Activated CD4-positive, alpha-beta T cell treated with anti-CD3 and anti-CD28 coated beads, Interleukin-2, amount 50 U/mL, for 16 hours (primary cell): ENCODE measurements at regions not wholly inside any gene's neighbourhood (a gene's known extent, or its start where the extent isn't known, plus 50 kb on each side); places are given as distances from the start of the nearest gene placed in this dataset.
"Not testable (repeated sequence)": the region's sequence is repeated elsewhere in the genome, so short reads cannot be mapped to it uniquely, and the experiment has no call there.

ENCODE experiments used
- DNase-seq: peaks from one replicate; pipeline ENCODE4 v3.0.0-alpha.2; 2020

GRCh38 chr13:74771964-74772363, 637.8 kb upstream of the KLF12 start:
- DNase-seq, result no peak

DNA sequence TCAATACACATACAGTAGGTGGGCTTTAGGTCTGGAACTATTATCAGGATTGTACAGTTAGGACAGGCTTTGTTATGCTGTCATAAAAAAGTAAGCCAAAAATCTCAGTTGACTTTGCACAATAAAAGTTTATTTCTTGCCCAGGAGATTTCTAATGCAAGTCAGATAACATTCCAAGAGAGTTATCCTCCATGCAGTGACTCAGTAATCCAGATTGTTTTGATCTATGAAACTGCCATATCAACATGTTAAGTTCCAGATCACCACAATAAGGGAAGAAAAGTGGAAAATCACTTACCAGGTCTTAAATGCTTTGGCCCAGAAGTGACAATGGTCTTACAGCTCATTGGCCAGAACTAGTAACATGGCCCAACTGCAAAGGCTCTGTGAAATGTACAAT, 636.2 kb upstream of the KLF12 start:
- DNase-seq, result no peak

DNA sequence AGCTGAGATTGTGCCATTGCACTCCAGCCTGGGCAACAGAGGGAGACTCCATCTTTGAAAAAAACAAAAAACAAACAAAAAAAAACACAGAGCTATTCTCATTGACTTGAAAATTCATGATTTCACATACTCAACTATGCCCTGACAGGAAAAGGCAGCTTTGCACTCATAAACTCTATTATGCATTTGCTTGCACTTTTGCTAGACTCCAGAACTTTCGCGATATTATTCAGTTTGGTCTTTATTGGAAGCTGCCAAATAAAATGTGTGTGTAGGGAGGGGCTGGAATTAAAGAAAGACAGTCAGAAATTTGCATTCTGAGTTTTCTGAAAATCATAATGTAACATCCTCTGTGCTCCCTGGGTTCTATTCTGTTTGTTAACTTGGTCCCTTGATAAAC, 635.1 kb upstream of the KLF12 start:
- no peak for DNase-seq

DNA sequence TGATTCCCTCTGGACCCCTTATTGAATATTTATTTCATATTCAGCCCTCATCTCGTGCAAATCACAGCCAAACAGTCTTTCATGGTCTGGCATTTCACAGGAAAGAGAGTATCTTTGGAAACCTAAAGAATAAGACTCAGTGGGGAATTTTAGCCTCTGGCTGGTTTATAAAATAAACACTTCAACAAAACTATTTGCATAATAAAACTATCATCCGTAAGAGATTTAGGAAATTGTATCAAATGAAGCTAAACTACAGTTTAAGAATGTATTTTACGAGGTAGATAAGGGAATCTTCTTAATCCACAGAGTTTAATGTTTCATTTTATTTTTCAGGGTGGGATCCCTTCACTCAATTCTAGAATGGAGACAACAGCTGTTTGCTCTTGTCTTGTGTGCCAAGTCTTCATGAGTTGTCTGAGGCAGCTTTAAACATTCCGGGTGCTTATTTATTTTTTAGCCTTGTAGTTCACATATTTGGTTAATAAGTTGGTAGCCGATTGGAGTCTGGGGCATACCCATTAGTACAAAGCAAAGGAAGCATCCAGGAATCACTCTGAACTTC, 634.4 kb upstream of the KLF12 start:
- DNase-seq, result no peak

GRCh38 chr13:74767050-74767449, 632.8 kb upstream of the KLF12 start:
- no peak for DNase-seq

- DNase-seq, result no peak
Measured at GRCh38 chr13:74765955-74766354, 631.8 kb upstream of the KLF12 start.

GRCh38 chr13:74761801-74762757, 627.9 kb upstream of the KLF12 start:
- DNase-seq, result no peak

- DNase-seq, result no peak
Measured at GRCh38 chr13:74758188-74758587, 624.0 kb upstream of the KLF12 start.

DNA sequence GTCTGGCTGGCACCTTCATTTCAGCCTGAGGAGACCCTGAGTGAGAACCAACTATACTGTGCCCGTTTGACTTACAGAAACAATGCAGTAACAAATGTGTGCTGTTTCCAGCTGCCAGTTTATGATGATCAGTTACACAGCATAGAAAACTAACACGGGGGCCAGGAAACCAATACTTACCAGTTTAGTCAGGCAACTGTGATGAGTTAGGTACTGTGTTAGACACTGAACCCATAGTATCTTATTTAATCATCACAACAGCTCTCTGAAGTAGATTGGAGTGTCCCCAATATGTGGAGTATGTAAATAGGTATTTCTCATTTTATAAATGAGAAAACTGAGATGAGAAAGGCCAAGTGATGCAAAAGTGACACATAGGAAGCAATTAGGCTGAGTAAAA, 620.9 kb upstream of the KLF12 start:
- DNase-seq, result peak; percentile 3

- no peak for DNase-seq
Measured at GRCh38 chr13:74751739-74752138, 617.5 kb upstream of the KLF12 start.

- DNase-seq, result no peak
Measured at GRCh38 chr13:74747186-74747955, 613.2 kb upstream of the KLF12 start.

- no peak for DNase-seq
Measured at GRCh38 chr13:74743992-74744391, 609.8 kb upstream of the KLF12 start.

- DNase-seq, result no peak
Measured at GRCh38 chr13:74741732-74742131, 607.5 kb upstream of the KLF12 start.

DNA sequence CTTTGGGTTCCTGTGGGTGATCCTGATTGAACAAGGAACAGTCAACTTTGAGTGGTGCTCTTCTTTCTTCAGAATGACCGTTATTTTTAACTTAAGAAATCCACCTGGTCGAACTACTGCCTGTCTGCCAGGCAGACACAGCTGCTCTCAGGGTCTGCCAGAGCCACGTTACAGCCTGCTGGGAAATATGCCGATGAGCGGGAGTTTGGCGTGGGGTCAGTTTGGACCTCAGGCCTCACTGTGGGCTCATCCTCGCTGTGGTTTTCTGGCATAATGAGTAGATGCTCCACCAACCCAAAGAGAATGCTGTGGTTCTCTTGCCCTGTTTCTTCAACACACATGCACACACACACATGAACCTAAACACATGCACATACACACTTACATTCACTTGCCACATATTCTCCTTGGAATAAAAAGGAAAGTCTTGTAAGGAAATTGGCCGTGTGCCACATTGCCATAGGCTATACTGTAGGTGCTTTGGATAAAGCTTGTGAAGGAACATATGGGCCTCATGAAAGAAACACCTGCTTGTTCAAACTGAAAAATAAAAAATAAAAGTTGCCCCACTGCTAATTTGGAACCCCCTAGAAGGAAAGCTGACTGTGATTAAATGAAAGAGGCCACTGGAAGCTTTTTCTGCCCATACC, 598.7 kb upstream of the KLF12 start:
- no peak for DNase-seq

GRCh38 chr13:74731731-74732130, 597.5 kb upstream of the KLF12 start:
- no peak for DNase-seq

DNA sequence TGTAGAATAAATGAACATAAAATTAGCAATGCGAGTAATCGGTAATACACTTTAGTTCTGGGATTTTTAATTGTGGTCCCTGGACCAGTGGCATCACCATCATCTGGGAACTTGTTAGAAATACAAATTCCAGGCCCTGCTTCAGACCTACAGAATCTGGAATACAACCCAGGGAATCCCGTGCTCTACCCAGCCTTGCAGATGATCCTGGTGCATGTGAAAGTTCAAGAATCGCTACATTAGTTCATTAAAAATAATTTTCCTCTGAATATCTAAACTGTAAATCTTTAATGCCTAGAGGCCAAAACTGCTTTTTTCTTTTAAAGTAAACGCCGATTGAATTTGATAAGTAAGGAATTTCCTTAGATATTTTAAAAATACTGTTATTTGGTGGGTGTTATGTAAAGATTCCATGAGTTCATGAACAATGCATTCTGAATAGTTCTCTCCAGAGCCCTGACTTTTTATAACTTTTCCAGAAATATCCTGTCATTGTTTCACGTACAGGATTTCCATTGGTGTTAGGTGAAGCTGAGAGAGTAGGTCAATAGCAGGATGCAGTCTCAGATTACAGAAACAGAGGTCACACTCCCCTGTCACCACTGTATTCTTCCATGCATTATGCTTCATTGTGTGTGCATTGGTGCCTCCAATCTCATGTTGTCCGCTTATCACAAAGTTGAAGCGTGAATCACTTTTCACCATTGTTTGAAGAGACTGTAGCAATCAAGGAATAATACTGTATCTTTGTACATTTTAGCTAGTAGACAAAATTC, 596.5 kb upstream of the KLF12 start:
- no peak for DNase-seq

GRCh38 chr13:74726206-74726605, 592.0 kb upstream of the KLF12 start:
- DNase-seq, result no peak

GRCh38 chr13:74718232-74718842, 584.1 kb upstream of the KLF12 start:
- not testable (repeated sequence) for DNase-seq

DNA sequence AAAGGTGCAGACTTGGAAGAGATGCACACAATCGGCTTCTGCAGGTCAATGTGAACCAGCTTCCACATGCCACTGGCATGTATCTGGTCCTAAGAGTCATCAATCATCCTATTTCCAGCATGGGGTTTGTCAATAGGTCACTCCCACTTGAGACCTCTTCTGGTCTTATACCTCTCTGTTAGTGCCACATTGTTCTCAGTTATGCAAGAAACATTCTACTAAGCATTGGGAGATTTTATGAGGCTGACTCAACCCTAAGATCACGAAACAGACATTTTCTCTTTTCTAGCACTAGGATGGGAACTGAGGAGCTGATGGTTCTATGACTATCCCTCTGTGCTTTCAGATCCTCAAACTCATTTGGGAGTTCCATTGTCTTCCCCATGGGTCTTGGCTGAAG, 581.5 kb upstream of the KLF12 start:
- DNase-seq, result no peak

DNA sequence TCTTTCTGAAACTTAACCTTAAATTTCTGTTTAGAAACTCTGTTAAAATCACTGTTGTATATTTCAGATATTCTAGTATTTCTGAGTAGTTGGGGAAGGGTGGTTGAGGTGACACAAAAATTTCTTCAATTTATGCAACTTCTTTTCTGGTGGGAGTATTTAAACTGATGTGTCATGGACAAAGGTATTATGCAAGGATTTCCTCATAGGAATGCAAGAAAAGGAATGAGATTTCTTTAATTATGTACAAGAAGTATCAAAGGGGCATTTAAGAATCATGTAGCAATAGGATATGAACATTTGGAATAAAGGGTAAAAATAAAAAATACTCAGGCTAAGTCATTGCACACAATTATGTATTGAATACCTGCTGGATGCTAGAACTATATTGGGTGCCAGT, 575.8 kb upstream of the KLF12 start:
- no peak for DNase-seq

- no peak for DNase-seq
Measured at GRCh38 chr13:74709226-74709625, 575.0 kb upstream of the KLF12 start.

- no peak for DNase-seq
Measured at GRCh38 chr13:74708629-74709028, 574.4 kb upstream of the KLF12 start.
